Activated gamma-delta T cell (primary cell): ENCODE measurements at regions not wholly inside any gene's neighbourhood (a gene's known extent, or its start where the extent isn't known, plus 50 kb on each side); places are given as distances from the start of the nearest gene placed in this dataset.

Source experiments
- DNase-seq: peaks from one replicate; lab custom pipeline; 2025; lab: John Stamatoyannopoulos, UW

GRCh38 chr10:3902809-3903410 is 117.9 kb upstream of the KLF6 start:
- DNase-seq = no peak

GRCh38 chr10:3902054-3902808 is 117.2 kb upstream of the KLF6 start:
- no peak for DNase-seq

GRCh38 chr10:3901370-3901769 is 116.4 kb upstream of the KLF6 start:
- no peak for DNase-seq

GRCh38 chr10:3900391-3900790 is 115.4 kb upstream of the KLF6 start:
- no peak for DNase-seq

- no peak for DNase-seq
Observed at GRCh38 chr10:3898821-3899220, 113.8 kb upstream of the KLF6 start.

GRCh38 chr10:3897156-3897555 is 112.1 kb upstream of the KLF6 start:
- no peak for DNase-seq

- DNase-seq = no peak
Observed at GRCh38 chr10:3896161-3896560, 111.2 kb upstream of the KLF6 start.

- DNase-seq = no peak
Observed at GRCh38 chr10:3895045-3895631, 110.1 kb upstream of the KLF6 start.

GRCh38 chr10:3893901-3894563 is 109.0 kb upstream of the KLF6 start:
- DNase-seq = no peak

GRCh38 chr10:3892440-3893425 is 107.7 kb upstream of the KLF6 start:
- no peak for DNase-seq

GRCh38 chr10:3891396-3891795 is 106.4 kb upstream of the KLF6 start:
- no peak for DNase-seq

GRCh38 chr10:3890602-3891352 is 105.8 kb upstream of the KLF6 start:
- no peak for DNase-seq

- DNase-seq = no peak
Observed at GRCh38 chr10:3889961-3890522, 105.0 kb upstream of the KLF6 start.

GRCh38 chr10:3887885-3888476 is 103.0 kb upstream of the KLF6 start:
- DNase-seq = no peak

GRCh38 chr10:3887404-3887803 is 102.4 kb upstream of the KLF6 start:
- DNase-seq = no peak

GRCh38 chr10:3886641-3887251 is 101.7 kb upstream of the KLF6 start:
- no peak for DNase-seq

GRCh38 chr10:3886191-3886590 is 101.2 kb upstream of the KLF6 start:
- no peak for DNase-seq

- DNase-seq = no peak
Observed at GRCh38 chr10:3882855-3883254, 97.8 kb upstream of the KLF6 start.

- DNase-seq = no peak
Observed at GRCh38 chr10:3881622-3882021, 96.6 kb upstream of the KLF6 start.

- DNase-seq = no peak
Observed at GRCh38 chr10:3879073-3879472, 94.1 kb upstream of the KLF6 start.
